OCI-LY7 (cell line): ENCODE measurements at regions not wholly inside any gene's neighbourhood (a gene's known extent, or its start where the extent isn't known, plus 50 kb on each side); places are given as distances from the start of the nearest gene placed in this dataset.

Source experiments
- BruUV-seq: library from RNA; stranded (reverse); fragments of 400-500 nt; replicated peaks from 2 replicates; lab custom pipeline; 2021; lab: Mats Ljungman, UMichigan
- CTCF ChIA-PET: fragments of 300-600 bp; sonication (Branson Sonifier 250); formaldehyde crosslinking; loops from one replicate; lab custom pipeline; 2022; ENCODE audit warnings: antibody characterized with exemption; ENCODE audit not compliant: unreplicated experiment; lab: Charles Lee
- POLR2A ChIA-PET: fragments of 300-600 bp; sonication (Branson Sonifier 250); formaldehyde crosslinking; loops from one replicate; lab custom pipeline; 2022; ENCODE audit warnings: antibody characterized with exemption; lab: Charles Lee
- DNase-seq: peaks from one replicate; pipeline ENCODE4 v3.0.0-alpha.2; 2015; ENCODE audit warnings: low spot score
- H2AFZ ChIP-seq: fragments of 200-600 bp; sonication (generic), shearing (Covaris generic); 2 replicates; pipeline ENCODE4 v1.6.1; 2014; ENCODE audit warnings: mild to moderate bottlenecking, antibody characterized with exemption, low read length, moderate library complexity
- H3K27ac ChIP-seq: fragments of 200-600 bp; sonication (generic); 2 replicates; pipeline ENCODE4 v1.5.1; 2014; ENCODE audit warnings: mixed run types, low read depth, mild to moderate bottlenecking, moderate library complexity, low read length, inconsistent platforms; ENCODE audit not compliant: poor library complexity, severe bottlenecking
- H3K36me3 ChIP-seq: fragments of 200-600 bp; sonication (generic); 2 replicates; pipeline ENCODE4 v1.6.1; 2014; ENCODE audit warnings: mild to moderate bottlenecking, antibody characterized with exemption, low read length, moderate library complexity, mixed read lengths; ENCODE audit not compliant: insufficient read depth
- H3K4me1 ChIP-seq: fragments of 200-600 bp; sonication (generic); 2 replicates; pipeline ENCODE4 v1.5.1; 2014; ENCODE audit warnings: mild to moderate bottlenecking, low read length; ENCODE audit not compliant: insufficient read depth, poor library complexity, severe bottlenecking
- H3K4me2 ChIP-seq: fragments of 200-600 bp; sonication (generic); 2 replicates; pipeline ENCODE4 v1.6.1; 2014; ENCODE audit warnings: mild to moderate bottlenecking, low read length
- H3K4me3 ChIP-seq: fragments of 200-600 bp; sonication (generic); 2 replicates; pipeline ENCODE4 v1.5.1; 2014; ENCODE audit warnings: mild to moderate bottlenecking, low read depth, low read length; ENCODE audit not compliant: poor library complexity, severe bottlenecking
- H3K79me2 ChIP-seq: fragments of 200-600 bp; sonication (generic); 2 replicates; pipeline ENCODE4 v1.6.1; 2016; ENCODE audit warnings: low read depth, mild to moderate bottlenecking, low read length, moderate library complexity, mixed read lengths; ENCODE audit not compliant: insufficient read depth
- H3K9me2 ChIP-seq: fragments of 200-600 bp; sonication (generic); 2 replicates; pipeline ENCODE4 v1.6.1; 2016; ENCODE audit warnings: mild to moderate bottlenecking, low read length, mixed read lengths; ENCODE audit not compliant: insufficient read depth
- H3K9me3 ChIP-seq: fragments of 200-600 bp; sonication (generic); 2 replicates; pipeline ENCODE4 v1.6.1; 2014; ENCODE audit warnings: mild to moderate bottlenecking, mixed run types, low read length, mixed read lengths
- H4K20me1 ChIP-seq: fragments of 200-600 bp; sonication (generic); 2 replicates; pipeline ENCODE4 v1.6.1; 2014; ENCODE audit warnings: mild to moderate bottlenecking, antibody characterized with exemption, low read length, moderate library complexity, mixed read lengths; ENCODE audit not compliant: insufficient read depth
- EZH2phosphoT487 ChIP-seq: fragments of 200-600 bp; sonication (generic); IDR thresholded peaks from 2 replicates; pipeline ENCODE4 v1.6.1; 2018; ENCODE audit warnings: low read depth, borderline replicate concordance, mild to moderate bottlenecking, mixed run types, antibody characterized with exemption, low read length, moderate library complexity, mixed read lengths
- intact Hi-C: fragments of 100-400 bp; cut with micrococcal nuclease; formaldehyde crosslinking; loops from one replicate; pipeline ENCODE4 v1.10.0; 2022; ENCODE audit not compliant: unreplicated experiment
- TF ChIP-seq, protein P1 (sequence below): fragments of 200-600 bp; sonication (generic); conservative IDR thresholded peaks from 2 replicates; pipeline ENCODE4 v1.5.1; 2014; ENCODE audit warnings: mild to moderate bottlenecking, antibody characterized with exemption, low read length, moderate library complexity, mixed read lengths

DNA sequence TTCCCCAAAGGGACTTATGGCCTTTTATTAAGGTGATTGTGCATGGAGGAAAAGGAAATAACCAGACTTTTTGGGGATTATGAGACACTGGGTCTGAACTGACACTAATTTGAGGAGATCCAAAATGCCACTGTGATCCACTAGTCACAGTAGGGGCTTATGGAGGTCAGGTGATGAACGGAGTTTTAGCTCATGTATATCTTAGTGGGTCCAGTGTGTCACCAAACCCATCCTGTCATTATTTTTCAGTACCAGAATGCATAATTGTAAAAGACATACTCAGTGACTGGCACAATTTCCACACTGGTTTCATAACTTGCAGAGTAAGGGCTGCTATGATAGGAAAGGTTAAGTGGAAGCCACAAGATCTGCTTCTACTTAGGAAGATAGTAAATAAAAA, 131.3 kb downstream of the RTL3 start:
- no peak overlapping the region for H3K4me3 ChIP-seq
- no peak for TF ChIP-seq EZH2phosphoT487
- TF ChIP-seq, protein P1, sequence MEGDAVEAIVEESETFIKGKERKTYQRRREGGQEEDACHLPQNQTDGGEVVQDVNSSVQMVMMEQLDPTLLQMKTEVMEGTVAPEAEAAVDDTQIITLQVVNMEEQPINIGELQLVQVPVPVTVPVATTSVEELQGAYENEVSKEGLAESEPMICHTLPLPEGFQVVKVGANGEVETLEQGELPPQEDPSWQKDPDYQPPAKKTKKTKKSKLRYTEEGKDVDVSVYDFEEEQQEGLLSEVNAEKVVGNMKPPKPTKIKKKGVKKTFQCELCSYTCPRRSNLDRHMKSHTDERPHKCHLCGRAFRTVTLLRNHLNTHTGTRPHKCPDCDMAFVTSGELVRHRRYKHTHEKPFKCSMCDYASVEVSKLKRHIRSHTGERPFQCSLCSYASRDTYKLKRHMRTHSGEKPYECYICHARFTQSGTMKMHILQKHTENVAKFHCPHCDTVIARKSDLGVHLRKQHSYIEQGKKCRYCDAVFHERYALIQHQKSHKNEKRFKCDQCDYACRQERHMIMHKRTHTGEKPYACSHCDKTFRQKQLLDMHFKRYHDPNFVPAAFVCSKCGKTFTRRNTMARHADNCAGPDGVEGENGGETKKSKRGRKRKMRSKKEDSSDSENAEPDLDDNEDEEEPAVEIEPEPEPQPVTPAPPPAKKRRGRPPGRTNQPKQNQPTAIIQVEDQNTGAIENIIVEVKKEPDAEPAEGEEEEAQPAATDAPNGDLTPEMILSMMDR = no peak
- intact Hi-C loops = no loop called here

DNA sequence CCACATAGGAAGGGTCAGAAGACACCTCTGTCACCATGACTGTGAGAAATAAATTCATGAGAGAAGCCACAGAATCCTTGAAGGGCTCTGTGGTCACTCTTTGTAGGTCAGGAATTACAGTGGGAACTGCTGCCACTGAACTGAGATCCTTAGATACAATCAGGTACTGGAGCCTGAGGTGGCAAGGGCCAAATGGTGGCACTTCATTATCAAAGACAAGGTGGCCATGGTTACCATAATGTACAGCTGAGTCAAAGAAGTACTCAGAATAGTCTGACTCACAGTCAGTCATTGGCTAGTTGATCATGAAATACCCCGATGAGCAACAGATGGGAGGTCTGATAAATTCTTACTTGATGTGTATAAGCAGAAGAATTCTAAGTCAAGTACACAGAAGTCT, 131.9 kb downstream of the RTL3 start:
- intact Hi-C loops = no loop called here
- Histone ChIP-seq H4K20me1 (no peaks in the 10 kb centered on the region), H3K79me2 (no peaks in the 10 kb centered on the region), H3K9me3 (no peaks in the 10 kb centered on the region), H3K4me1 (no peaks in the 10 kb centered on the region), H3K9me2 (no peaks in the 10 kb centered on the region), H2AFZ (no peak overlapping the region), H3K36me3 (no peaks in the 10 kb centered on the region), H3K4me2 (no peak overlapping the region), H3K4me3 (no peak overlapping the region), H3K27ac (no peak overlapping the region)
- ChIA-PET POLR2A (interaction anchor here (0.6 kb wide), 1 partner anchor 833 kb away, joined by 4 read pairs; no protein-coding TSS in a partner anchor), CTCF (no interaction called here)
- no peak for DNase-seq
- BruUV-seq = no TSS peak
- TF ChIP-seq, protein P1 = no peak
- no peak for TF ChIP-seq EZH2phosphoT487

More for the DNA sequence above, 131.3 kb downstream of the RTL3 start:
- ChIA-PET POLR2A (no interaction called here), CTCF (no interaction called here)
- Histone ChIP-seq H2AFZ (no peak overlapping the region), H3K4me1 (no peaks in the 10 kb centered on the region), H3K36me3 (no peaks in the 10 kb centered on the region), H3K4me2 (no peak overlapping the region), H3K27ac (no peak overlapping the region), H4K20me1 (no peaks in the 10 kb centered on the region), H3K9me2 (no peaks in the 10 kb centered on the region), H3K9me3 (no peaks in the 10 kb centered on the region), H3K79me2 (no peaks in the 10 kb centered on the region)
- BruUV-seq = no TSS peak
- no peak for DNase-seq

DNA sequence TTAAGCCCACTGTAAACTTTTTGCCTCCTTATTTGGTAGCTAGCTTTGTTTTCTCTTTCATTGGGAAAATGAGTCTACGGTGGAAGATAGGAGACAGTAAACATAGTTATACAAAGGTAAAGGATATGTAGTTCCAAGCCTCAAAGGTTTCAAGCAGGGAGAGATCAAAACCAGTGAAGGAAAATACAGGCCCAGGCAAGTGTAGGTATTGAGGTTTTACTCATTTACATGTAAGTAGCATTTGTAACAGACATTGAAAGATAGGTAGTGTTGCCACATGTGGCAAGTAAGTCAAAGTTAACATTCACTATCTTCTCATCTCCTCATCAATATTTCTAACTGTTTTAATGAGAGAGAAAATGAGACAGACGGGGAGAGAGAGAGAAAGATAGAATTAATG, 136.5 kb downstream of the RTL3 start:
- no peaks in the 10 kb centered on the region for H3K4me1 ChIP-seq
- CTCF ChIA-PET = no interaction called here
- no peaks in the 10 kb centered on the region for H3K9me3 ChIP-seq
- no TSS peak for BruUV-seq
- no peak overlapping the region for H3K4me3 ChIP-seq
- H3K4me2 ChIP-seq = no peak overlapping the region
- DNase-seq = no peak
- TF ChIP-seq, protein P1 = no peak
- TF ChIP-seq EZH2phosphoT487 = no peak
- POLR2A ChIA-PET = no interaction called here
- no peaks in the 10 kb centered on the region for H3K79me2 ChIP-seq
- intact Hi-C loops = no loop called here
- no peak overlapping the region for H2AFZ ChIP-seq
- H4K20me1 ChIP-seq = no peaks in the 10 kb centered on the region
- H3K9me2 ChIP-seq = no peaks in the 10 kb centered on the region
- H3K36me3 ChIP-seq = no peaks in the 10 kb centered on the region
- H3K27ac ChIP-seq = no peak overlapping the region
